SK-N-SH (cell line): ENCODE measurements at regions not wholly inside any gene's neighbourhood (a gene's known extent, or its start where the extent isn't known, plus 50 kb on each side); places are given as distances from the start of the nearest gene placed in this dataset.

Experiments
- CTCF ChIA-PET: fragments of 300-600, 350-600 bp; formaldehyde crosslinking; extraction: SDS; loops from one replicate; lab custom pipeline; 2021; lab: Yijun Ruan, JAX
- POLR2A ChIA-PET: fragments of 350-600 bp; sonication (Branson Sonifier 250); formaldehyde crosslinking; extraction: SDS; loops from one replicate; lab custom pipeline; 2020; ENCODE audit warnings: antibody characterized with exemption, inconsistent platforms; lab: Yijun Ruan, JAX
- DNase-seq: peaks from one replicate; pipeline ENCODE4 v3.0.0; 2012
- H2AFZ ChIP-seq: fragments of 200-600 bp; sonication (generic); 2 replicates; pipeline ENCODE4 v1.8.1; 2016; ENCODE audit warnings: antibody characterized with exemption, mild to moderate bottlenecking, low read depth
- H3F3A ChIP-seq: fragments of 200-600 bp; sonication (generic); replicated peaks from 2 replicates; pipeline ENCODE3; 2016; ENCODE audit warnings: antibody characterized with exemption, mild to moderate bottlenecking; ENCODE audit not compliant: insufficient read depth
- H3K27ac ChIP-seq, 2 experiments: fragments of 200-500 bp in 1 of 2; fragments of 200-600 bp in 1 of 2; sonication (Bioruptor generic) in 1 of 2; sonication (generic), shearing (Covaris generic) in 1 of 2; 2 replicates each; pipeline versions ENCODE4 v1.5.1 to v1.6.1; 2014 to 2016; ENCODE audit warnings: low read depth in 2 of 2, inconsistent platforms in 1 of 2, low read length in 1 of 2, mild to moderate bottlenecking in 1 of 2, mixed read lengths in 1 of 2
- H3K27me3 ChIP-seq: fragments of 200-600 bp; sonication (generic), shearing (Covaris generic); 2 replicates; pipeline ENCODE4 v1.6.1; 2016; ENCODE audit warnings: mixed run types; ENCODE audit not compliant: insufficient read depth
- H3K36me3 ChIP-seq, 2 experiments: fragments of 200-500 bp in 1 of 2; fragments of 200-600 bp in 1 of 2; sonication (Bioruptor generic) in 1 of 2; sonication (generic) in 1 of 2; replicated peaks in 1 of 2; 2 replicates each; pipeline versions ENCODE3 to v1.5.1; 2014 to 2016; ENCODE audit warnings: low read length in 1 of 2, mild to moderate bottlenecking in 1 of 2; ENCODE audit not compliant: insufficient read depth in 2 of 2, control insufficient read depth in 1 of 2
- H3K4me1 ChIP-seq, 2 experiments: fragments of 200-500 bp in 1 of 2; fragments of 200-600 bp in 1 of 2; sonication (Bioruptor generic) in 1 of 2; sonication (generic), shearing (Covaris generic) in 1 of 2; 2 replicates each; pipeline versions ENCODE4 v1.5.1 to v1.6.1; 2014 to 2016; ENCODE audit warnings: low read depth in 1 of 2, low read length in 1 of 2, mixed run types in 1 of 2; ENCODE audit not compliant: insufficient read depth in 2 of 2, control insufficient read depth in 1 of 2
- H3K4me2 ChIP-seq: fragments of 200-600 bp; sonication (generic), shearing (Covaris generic); 2 replicates; pipeline ENCODE4 v1.6.1; 2017; ENCODE audit warnings: mixed run types
- H3K4me3 ChIP-seq, 2 experiments: fragments of 200-500 bp in 1 of 2; fragments of 200-600 bp in 1 of 2; sonication (Bioruptor generic) in 1 of 2; sonication (generic), shearing (Covaris generic) in 1 of 2; 2 replicates each; pipeline versions ENCODE4 v1.5.1 to v1.8.1; 2014 to 2016; ENCODE audit warnings: low read depth in 2 of 2, inconsistent platforms in 1 of 2, low read length in 1 of 2, mild to moderate bottlenecking in 1 of 2, mixed read lengths in 1 of 2, moderate library complexity in 1 of 2
- H3K79me2 ChIP-seq: fragments of 200-600 bp; sonication (generic); 2 replicates; pipeline ENCODE4 v1.8.1; 2017; ENCODE audit warnings: mild to moderate bottlenecking; ENCODE audit not compliant: insufficient read depth
- H3K9ac ChIP-seq: fragments of 200-600 bp; sonication (generic); 2 replicates; pipeline ENCODE4 v1.6.1; 2017; ENCODE audit warnings: mixed run types
- H3K9me2 ChIP-seq: fragments of 200-600 bp; sonication (generic); 2 replicates; pipeline ENCODE4 v1.6.1; 2017; ENCODE audit warnings: mixed run types
- H3K9me3 ChIP-seq: fragments of 200-600 bp; sonication (generic); 2 replicates; pipeline ENCODE4 v1.6.1; 2017; ENCODE audit warnings: mixed run types, mild to moderate bottlenecking, moderate library complexity
- H4K20me1 ChIP-seq: fragments of 200-600 bp; sonication (generic); 2 replicates; pipeline ENCODE4 v1.6.1; 2017; ENCODE audit warnings: mild to moderate bottlenecking, mixed run types; ENCODE audit not compliant: insufficient read depth
- ELF1 ChIP-seq: IDR thresholded peaks from 2 replicates; pipeline ENCODE4 v1.4.0; 2012
- EP300 ChIP-seq, 2 experiments: IDR thresholded peaks; 2 replicates each; pipeline versions ENCODE4 v1.4.0 to v1.6.1; 2012; ENCODE audit warnings: borderline replicate concordance in 1 of 2, low read depth in 1 of 2, low read length in 1 of 2
- EZH2phosphoT487 ChIP-seq: fragments of 200-600 bp; sonication (generic); IDR thresholded peaks from 2 replicates; pipeline ENCODE4 v1.6.1; 2017; ENCODE audit warnings: low read depth, mixed run types, mild to moderate bottlenecking, antibody characterized with exemption, moderate library complexity, borderline replicate concordance
- FOXJ3 ChIP-seq: sonication (generic); formaldehyde crosslinking; IDR thresholded peaks from 2 replicates; pipeline ENCODE4 v1.5.1; 2020; ENCODE audit warnings: mild to moderate bottlenecking, missing genetic modification reagents
- GATA2 ChIP-seq: sonication (generic); formaldehyde crosslinking; IDR thresholded peaks from 2 replicates; pipeline ENCODE4 v1.5.0; 2020; ENCODE audit warnings: mild to moderate bottlenecking, missing genetic modification reagents
- JUND ChIP-seq: IDR thresholded peaks from 2 replicates; pipeline ENCODE4 v1.4.0; 2012
- MEF2A ChIP-seq: IDR thresholded peaks from 2 replicates; pipeline ENCODE4 v1.4.0; 2012; ENCODE audit warnings: low read depth, borderline replicate concordance
- NFIC ChIP-seq: IDR thresholded peaks from 2 replicates; pipeline ENCODE4 v1.4.0; 2012; ENCODE audit warnings: borderline replicate concordance
- NRF1 ChIP-seq: IDR thresholded peaks from 2 replicates; pipeline ENCODE4 v1.6.1; 2012; ENCODE audit warnings: low read depth, mild to moderate bottlenecking, low read length
- PBX3 ChIP-seq: IDR thresholded peaks from 2 replicates; pipeline ENCODE4; 2012
- POLR2AphosphoS5 ChIP-seq: IDR thresholded peaks from 2 replicates; pipeline ENCODE4 v1.6.1; 2012; ENCODE audit warnings: low read depth, low read length
- RCOR1 ChIP-seq: fragments of 150-350 bp; IDR thresholded peaks from 2 replicates; pipeline ENCODE4 v1.6.1; 2017; ENCODE audit warnings: antibody characterized with exemption, low read length
- RXRA ChIP-seq: IDR thresholded peaks from 2 replicates; pipeline ENCODE4 v1.4.0; 2012; ENCODE audit warnings: low read depth, mild to moderate bottlenecking, borderline replicate concordance
- SMC3 ChIP-seq: IDR thresholded peaks from 2 replicates; pipeline ENCODE4 v1.6.1; 2012; ENCODE audit warnings: low read depth, low read length, improper control_type of control experiment
- TAF1 ChIP-seq: IDR thresholded peaks from 2 replicates; pipeline ENCODE4 v1.6.1; 2012; ENCODE audit warnings: low read depth, mild to moderate bottlenecking, low read length, moderate library complexity, borderline replicate concordance
- TF ChIP-seq, protein P1 (sequence below): fragments of 150-350 bp; IDR thresholded peaks from 2 replicates; pipeline ENCODE4 v1.6.1; 2017; ENCODE audit warnings: antibody characterized with exemption, low read length, low read depth, borderline replicate concordance
- TF ChIP-seq, protein P2 (sequence below): IDR thresholded peaks from 2 replicates; pipeline ENCODE4 v1.4.0; 2012; ENCODE audit warnings: low read depth, borderline replicate concordance
- TF ChIP-seq, protein P3 (sequence below): fragments of 150-350 bp; IDR thresholded peaks from 2 replicates; pipeline ENCODE4 v1.6.1; 2016; ENCODE audit warnings: mild to moderate bottlenecking, low read depth, low read length
- TF ChIP-seq, protein P4 (sequence below): IDR thresholded peaks from 2 replicates; pipeline ENCODE4 v1.6.1; 2012; ENCODE audit warnings: mild to moderate bottlenecking, low read depth, low read length, moderate library complexity

DNA sequence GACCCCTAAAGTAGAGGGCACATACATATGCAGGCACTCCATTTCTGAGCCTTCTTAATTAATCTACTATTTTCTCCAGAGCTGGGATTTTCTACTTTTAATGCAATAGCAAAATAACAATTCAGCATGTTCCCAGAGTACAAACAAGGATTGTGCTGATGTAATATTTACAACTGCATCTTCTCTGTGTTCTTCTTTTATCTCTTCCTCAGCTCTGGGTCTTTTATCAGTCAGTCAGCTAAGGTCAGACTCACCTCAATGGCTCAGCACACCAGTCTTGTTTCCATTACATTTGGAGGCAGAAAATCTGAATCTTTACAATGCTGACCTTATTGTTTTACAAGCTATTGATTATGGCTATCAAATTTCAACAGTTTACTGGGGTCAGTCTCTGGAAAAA lies 323.3 kb upstream of the NR5A2 start:
- H3K27ac ChIP-seq = no peak overlapping the region
- ChIA-PET CTCF (interaction anchor here (0.7 to 2.0 kb wide), 2 partner anchors 20 to 799 kb away, joined by 3 to 6 read pairs; no protein-coding TSS in a partner anchor), POLR2A (no interaction called here)
- H3K4me3 ChIP-seq = no peak overlapping the region
- no peaks in the 10 kb centered on the region for H4K20me1 ChIP-seq
- no peaks in the 10 kb centered on the region for H3K36me3 ChIP-seq
- TF ChIP-seq RCOR1 (no peak), GATA2 (CRISPR knock-in tag) (no peak), NFIC (no peak), SMC3 (no peak), EZH2phosphoT487 (no peak), EP300 (IDR thresholded peaks at IDR 0.05; ENCODE audit: borderline replicate concordance in 1 of 2, low read depth in 1 of 2, low read length in 1 of 2) (no peak), MEF2A (no peak), RXRA (no peak), FOXJ3 (CRISPR knock-in tag) (no peak), PBX3 (no peak), POLR2AphosphoS5 (no peak), JUND (no peak), NRF1 (no peak), TAF1 (no peak), ELF1 (no peak)
- TF ChIP-seq, protein P1, sequence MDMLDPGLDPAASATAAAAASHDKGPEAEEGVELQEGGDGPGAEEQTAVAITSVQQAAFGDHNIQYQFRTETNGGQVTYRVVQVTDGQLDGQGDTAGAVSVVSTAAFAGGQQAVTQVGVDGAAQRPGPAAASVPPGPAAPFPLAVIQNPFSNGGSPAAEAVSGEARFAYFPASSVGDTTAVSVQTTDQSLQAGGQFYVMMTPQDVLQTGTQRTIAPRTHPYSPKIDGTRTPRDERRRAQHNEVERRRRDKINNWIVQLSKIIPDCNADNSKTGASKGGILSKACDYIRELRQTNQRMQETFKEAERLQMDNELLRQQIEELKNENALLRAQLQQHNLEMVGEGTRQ = no peak
- TF ChIP-seq, protein P2, sequence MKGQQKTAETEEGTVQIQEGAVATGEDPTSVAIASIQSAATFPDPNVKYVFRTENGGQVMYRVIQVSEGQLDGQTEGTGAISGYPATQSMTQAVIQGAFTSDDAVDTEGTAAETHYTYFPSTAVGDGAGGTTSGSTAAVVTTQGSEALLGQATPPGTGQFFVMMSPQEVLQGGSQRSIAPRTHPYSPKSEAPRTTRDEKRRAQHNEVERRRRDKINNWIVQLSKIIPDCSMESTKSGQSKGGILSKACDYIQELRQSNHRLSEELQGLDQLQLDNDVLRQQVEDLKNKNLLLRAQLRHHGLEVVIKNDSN = no peak
- TF ChIP-seq, protein P3, sequence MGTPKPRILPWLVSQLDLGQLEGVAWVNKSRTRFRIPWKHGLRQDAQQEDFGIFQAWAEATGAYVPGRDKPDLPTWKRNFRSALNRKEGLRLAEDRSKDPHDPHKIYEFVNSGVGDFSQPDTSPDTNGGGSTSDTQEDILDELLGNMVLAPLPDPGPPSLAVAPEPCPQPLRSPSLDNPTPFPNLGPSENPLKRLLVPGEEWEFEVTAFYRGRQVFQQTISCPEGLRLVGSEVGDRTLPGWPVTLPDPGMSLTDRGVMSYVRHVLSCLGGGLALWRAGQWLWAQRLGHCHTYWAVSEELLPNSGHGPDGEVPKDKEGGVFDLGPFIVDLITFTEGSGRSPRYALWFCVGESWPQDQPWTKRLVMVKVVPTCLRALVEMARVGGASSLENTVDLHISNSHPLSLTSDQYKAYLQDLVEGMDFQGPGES = no peak
- TF ChIP-seq, protein P4, sequence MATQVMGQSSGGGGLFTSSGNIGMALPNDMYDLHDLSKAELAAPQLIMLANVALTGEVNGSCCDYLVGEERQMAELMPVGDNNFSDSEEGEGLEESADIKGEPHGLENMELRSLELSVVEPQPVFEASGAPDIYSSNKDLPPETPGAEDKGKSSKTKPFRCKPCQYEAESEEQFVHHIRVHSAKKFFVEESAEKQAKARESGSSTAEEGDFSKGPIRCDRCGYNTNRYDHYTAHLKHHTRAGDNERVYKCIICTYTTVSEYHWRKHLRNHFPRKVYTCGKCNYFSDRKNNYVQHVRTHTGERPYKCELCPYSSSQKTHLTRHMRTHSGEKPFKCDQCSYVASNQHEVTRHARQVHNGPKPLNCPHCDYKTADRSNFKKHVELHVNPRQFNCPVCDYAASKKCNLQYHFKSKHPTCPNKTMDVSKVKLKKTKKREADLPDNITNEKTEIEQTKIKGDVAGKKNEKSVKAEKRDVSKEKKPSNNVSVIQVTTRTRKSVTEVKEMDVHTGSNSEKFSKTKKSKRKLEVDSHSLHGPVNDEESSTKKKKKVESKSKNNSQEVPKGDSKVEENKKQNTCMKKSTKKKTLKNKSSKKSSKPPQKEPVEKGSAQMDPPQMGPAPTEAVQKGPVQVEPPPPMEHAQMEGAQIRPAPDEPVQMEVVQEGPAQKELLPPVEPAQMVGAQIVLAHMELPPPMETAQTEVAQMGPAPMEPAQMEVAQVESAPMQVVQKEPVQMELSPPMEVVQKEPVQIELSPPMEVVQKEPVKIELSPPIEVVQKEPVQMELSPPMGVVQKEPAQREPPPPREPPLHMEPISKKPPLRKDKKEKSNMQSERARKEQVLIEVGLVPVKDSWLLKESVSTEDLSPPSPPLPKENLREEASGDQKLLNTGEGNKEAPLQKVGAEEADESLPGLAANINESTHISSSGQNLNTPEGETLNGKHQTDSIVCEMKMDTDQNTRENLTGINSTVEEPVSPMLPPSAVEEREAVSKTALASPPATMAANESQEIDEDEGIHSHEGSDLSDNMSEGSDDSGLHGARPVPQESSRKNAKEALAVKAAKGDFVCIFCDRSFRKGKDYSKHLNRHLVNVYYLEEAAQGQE = no peak
- H3K4me2 ChIP-seq = no peak overlapping the region
- H2AFZ ChIP-seq = no peak overlapping the region
- H3K9me3 ChIP-seq = no peaks in the 10 kb centered on the region
- no peaks in the 10 kb centered on the region for H3K79me2 ChIP-seq
- DNase-seq = no peak
- no peaks in the 10 kb centered on the region for H3K4me1 ChIP-seq
- no peak overlapping the region for H3K9ac ChIP-seq
- no peaks in the 10 kb centered on the region for H3K9me2 ChIP-seq
- no peaks in the 10 kb centered on the region for H3K27me3 ChIP-seq
- H3F3A ChIP-seq = no peaks in the 10 kb centered on the region
